ENCODE measurements at regions not wholly inside any gene's neighbourhood (a gene's known extent, or its start where the extent isn't known, plus 50 kb on each side); places are given as distances from the start of the nearest gene placed in this dataset.

GRCh38 chr11:119831011-119831410 lies 102.0 kb upstream of the NECTIN1 start:
- TF ChIP-seq ZZZ3 (IDR thresholded peaks at IDR 0.05; ENCODE audit: control insufficient read depth, insufficient read length, low read depth) (no peak), PBX3 (IDR thresholded peaks at IDR 0.05; ENCODE audit: insufficient replicate concordance, low read depth, low read length) (no peak), CTCF (IDR thresholded peaks at IDR 0.05 in 2 of 3, conservative IDR thresholded peaks at IDR 0.05 in 1 of 3; ENCODE audit: control insufficient read depth in 2 of 3, extremely low read depth in 1 of 3, insufficient read depth in 1 of 3, low read depth in 3 of 3, low read length in 3 of 3) (no peak), POLR2AphosphoS5 (IDR thresholded peaks at IDR 0.05; ENCODE audit: low read length) (no peak), FOXM1 (IDR thresholded peaks at IDR 0.05; ENCODE audit: low read depth, low read length) (no peak), STAT3 (IDR thresholded peaks at IDR 0.05; ENCODE audit: low read depth, low read length) (no peak)
